COLO668 (cell line): ENCODE measurements at regions not wholly inside any gene's neighbourhood (a gene's known extent, or its start where the extent isn't known, plus 50 kb on each side); places are given as distances from the start of the nearest gene placed in this dataset.
"Not testable (repeated sequence)": the region's sequence is repeated elsewhere in the genome, so short reads cannot be mapped to it uniquely, and the experiment has no call there.

Source experiments
- DNase-seq: peaks from one replicate; lab custom pipeline; 2025; ENCODE audit not compliant: unreplicated experiment; lab: John Stamatoyannopoulos, UW

- DNase-seq, result peak; percentile 95
Observed at GRCh38 chr1:58932859-58933598, 149.2 kb upstream of the JUN start.

DNA sequence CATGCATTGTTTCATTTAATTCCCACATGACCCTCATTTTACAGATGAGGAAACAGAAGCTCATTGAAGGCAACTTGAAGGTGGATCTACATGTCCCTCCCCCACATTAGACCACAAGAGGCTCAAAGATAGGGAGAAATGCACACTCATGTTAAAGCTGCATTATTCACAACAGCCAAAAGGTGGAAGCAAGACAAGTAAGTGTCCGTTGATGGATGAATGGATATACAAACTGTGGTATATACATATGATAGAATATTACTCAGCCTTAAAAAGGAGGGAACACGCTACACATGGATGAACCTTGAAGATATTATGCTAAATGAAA is 149.7 kb upstream of the JUN start:
- no peak for DNase-seq

- no peak for DNase-seq
Observed at GRCh38 chr1:58934706-58935105, 150.9 kb upstream of the JUN start.

- DNase-seq, result no peak
Observed at GRCh38 chr1:58936973-58937372, 153.1 kb upstream of the JUN start.

GRCh38 chr1:58939146-58939545 is 155.3 kb upstream of the JUN start:
- no peak for DNase-seq

- no peak for DNase-seq
Observed at GRCh38 chr1:58939666-58940370, 156.0 kb upstream of the JUN start.

DNA sequence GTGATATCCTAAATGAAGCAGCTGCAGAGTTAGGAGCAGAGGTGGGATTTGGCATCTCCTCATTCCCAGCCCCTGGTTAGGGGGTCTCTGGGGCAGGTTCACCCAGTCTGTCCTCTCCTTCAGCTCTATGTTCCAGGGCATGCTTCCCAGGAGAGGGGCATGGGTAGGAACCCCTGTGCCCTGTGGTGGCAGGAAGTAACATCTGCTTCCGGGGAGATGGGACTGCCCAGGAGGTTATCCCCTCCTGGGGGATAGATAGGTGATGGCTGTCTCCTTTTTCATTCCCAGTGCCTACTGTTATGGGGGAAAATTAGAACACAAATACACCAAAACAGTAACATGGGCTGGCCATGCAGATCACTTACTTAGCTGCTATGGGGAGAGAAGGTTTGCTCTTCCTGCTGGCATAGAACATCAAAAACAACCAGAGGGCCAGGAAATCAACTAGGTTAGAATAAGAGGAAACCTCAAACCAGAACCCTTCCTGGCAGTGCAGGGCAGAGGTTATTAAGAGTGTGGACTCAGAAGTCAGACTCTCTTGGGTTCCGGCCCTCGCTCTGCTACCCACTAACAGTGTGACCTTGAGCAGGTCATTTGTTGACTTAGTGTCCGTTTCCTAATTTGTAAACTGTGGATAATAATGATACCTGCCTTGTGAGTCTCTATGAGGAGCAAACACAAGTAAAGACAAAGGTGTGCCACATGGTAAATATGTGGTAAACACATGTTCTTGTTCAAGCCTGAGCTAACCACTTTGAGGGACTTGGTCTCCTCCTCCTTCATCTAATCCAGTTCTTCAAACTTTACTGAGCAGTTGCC is 157.8 kb upstream of the JUN start:
- no peak for DNase-seq

- no peak for DNase-seq
Observed at GRCh38 chr1:58942759-58943191, 158.9 kb upstream of the JUN start.

DNA sequence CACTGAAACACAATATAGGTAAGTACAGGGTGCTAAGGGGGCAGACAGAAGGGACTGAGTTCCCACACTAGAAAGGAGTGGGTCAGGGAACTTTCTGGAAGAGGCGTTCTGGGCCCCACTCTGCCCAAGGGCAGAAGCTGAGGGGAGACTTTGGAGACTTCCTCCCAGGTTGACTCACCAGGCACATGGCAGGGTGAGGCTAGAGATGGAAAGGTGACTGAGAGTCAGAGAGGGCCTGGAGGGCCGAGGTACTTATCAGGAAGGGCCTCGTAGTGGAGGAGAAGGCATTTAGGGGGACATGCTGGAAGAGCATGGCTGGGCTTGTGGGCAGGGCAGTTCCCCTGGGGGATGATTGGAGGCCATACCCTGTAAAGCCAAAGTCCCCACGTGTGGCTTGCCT is 159.9 kb upstream of the JUN start:
- no peak for DNase-seq

DNA sequence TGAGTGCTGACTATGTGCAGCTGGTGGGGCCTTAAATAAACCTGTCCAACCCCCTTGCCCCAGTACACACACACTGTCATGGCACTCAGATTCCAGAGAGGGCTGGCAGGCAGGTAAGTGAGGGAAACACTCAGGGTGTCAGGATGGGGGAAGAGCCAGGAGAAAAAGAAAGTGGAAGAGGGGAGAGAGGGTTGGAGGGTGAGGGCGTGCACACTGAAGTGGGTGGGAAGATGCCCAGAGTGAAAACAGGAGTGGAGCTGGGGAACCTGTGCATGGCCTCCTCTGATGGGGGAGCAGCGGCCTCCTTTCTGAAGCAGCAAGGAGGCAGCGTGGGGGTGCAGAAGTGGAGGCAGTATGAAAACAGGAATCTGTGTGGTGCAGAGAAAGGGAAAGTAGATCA is 160.6 kb upstream of the JUN start:
- no peak for DNase-seq

DNA sequence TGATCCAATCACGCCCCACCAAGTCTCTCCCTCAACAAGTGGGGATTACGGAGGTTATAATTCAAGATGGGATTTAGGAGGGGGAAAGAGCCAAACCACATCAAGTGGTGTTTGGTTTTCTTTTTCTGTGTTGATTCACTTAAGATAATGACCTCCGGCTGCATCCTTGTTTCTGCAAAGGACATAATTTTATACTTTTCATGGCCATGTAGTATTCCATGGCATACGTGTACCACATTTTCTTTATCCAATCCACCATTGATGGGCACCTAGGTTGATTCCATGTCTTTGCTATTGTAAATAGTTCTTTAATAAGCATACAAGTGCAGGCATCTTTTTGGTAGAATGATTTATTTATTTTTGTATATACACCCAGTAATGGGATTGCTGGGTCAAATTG is 162.5 kb upstream of the JUN start:
- no peak for DNase-seq

DNA sequence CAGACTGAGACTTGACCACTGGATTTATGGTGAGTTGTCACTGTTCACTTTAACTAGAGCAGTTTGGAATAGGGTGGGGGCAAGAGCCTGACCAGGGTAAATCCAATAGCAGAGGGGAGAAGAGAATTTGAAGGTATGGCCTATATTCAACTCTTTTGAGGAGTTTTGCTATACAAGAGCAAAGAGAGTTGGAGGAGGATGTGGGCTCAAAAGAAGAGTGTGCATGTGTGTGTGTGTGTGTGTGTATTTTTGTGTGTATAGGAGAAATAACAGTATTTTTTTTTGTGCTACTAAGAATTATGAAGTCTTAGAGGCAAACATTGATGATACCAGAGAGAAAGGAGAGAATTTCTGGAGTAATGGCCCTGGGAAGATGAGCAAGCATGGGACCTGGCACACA is 164.8 kb upstream of the JUN start:
- DNase-seq, result no peak

GRCh38 chr1:58949551-58950220 is 165.8 kb upstream of the JUN start:
- no peak for DNase-seq

DNA sequence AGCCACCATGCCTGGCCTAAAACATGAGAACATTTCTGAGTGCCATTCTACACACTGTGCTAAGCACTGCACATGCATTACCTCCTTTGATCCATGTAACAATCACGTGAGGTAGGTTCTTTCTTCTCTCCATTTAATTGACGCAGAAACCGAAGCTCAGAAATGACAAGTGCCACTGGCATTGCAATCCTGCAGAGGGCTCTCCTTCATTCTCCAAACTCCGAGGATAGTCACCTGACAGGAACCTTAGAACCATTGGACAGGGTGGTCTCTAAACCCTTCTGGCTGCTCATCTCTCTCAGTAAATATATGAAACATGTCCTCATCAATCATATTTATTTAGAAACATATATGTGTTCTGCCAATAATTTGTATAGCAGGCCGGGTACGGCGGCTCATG is 167.1 kb upstream of the JUN start:
- no peak for DNase-seq

GRCh38 chr1:58953951-58954350 is 170.1 kb upstream of the JUN start:
- DNase-seq, result not testable (repeated sequence)

DNA sequence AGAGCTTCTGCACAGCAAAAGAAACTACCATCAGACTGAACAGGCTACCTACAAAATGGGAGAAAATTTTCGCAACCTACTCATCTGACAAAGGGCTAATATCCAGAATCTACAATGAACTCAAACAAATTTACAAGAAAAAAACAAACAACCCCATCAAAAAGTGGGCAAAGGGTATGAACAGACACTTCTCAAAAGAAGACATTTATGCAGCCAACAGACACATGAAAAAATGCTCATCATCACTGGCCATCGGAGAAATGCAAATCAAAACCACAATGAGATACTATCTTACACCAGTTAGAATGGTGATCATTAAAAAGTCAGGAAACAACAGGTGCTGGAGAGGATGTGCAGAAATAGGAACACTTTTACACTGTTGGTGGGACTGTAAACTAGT is 179.4 kb upstream of the JUN start:
- not testable (repeated sequence) for DNase-seq

- no peak for DNase-seq
Observed at GRCh38 chr1:58964428-58964827, 180.6 kb upstream of the JUN start.

- no peak for DNase-seq
Observed at GRCh38 chr1:58964880-58965279, 181.0 kb upstream of the JUN start.

GRCh38 chr1:58966103-58966916 is 182.5 kb upstream of the JUN start:
- DNase-seq, result no peak

DNA sequence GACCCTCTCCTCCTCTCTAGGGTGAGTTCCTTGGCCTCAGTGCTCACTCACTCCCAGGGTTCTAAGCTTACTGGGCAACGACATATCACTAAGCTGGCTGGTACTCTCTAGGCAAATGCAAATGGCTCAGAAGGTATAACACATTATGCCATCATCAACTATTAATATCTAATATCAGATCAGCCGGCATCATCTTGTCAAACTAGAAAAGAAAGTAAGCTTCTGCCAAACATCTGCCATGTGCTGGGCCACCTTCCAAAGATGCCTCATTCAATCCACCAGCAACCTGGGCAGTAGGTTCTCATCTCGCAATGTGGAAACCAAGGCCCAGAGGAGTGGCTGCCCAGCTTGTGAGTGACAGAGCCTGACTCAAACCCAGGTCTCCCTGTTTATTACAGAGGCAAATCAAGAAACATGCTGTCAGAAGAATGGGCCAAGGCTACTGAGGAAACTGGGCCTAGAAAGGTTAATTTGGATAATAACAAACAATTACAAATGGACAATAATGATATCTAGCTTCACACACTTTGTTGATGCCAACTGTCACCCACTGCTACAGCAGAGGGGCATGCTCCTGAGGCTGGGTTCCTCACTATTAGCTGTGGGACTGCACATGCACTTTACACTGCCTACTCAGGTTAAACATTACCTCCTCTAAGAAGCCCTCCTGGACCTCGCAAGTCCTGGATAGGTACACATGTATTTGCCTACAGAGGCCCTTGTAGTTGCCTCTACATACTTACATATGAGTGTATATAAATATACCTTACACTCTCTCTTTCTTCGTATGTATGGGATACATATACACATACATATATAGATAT is 183.3 kb upstream of the JUN start:
- no peak for DNase-seq
